Memory B cell (primary cell): ENCODE measurements at regions not wholly inside any gene's neighbourhood (a gene's known extent, or its start where the extent isn't known, plus 50 kb on each side); places are given as distances from the start of the nearest gene placed in this dataset.

Experiments
- ATAC-seq: fragments of 150-1000 bp; cut with Tn5 transposase; 2 replicates; pipeline ENCODE4 v1.10.0; 2021; ENCODE audit warnings: low read depth, mild to moderate bottlenecking, moderate library complexity
- DNase-seq, 2 donors: peaks; one replicate each; pipeline ENCODE4 v3.0.0; 2022; ENCODE audit warnings: low spot score in 2 of 2
- H3K27ac Mint-ChIP-seq: one replicate; pipeline ENCODE4 v1.8.0; 2022; ENCODE audit warnings: mild to moderate bottlenecking, moderate library complexity, mixed read lengths
- H3K27me3 Mint-ChIP-seq: one replicate; pipeline ENCODE4 v1.8.0; 2022; ENCODE audit warnings: mixed read lengths
- H3K36me3 Mint-ChIP-seq: one replicate; pipeline ENCODE4 v1.8.0; 2022; ENCODE audit warnings: mild to moderate bottlenecking, mixed read lengths
- H3K4me1 Mint-ChIP-seq: one replicate; pipeline ENCODE4 v1.8.0; 2022; ENCODE audit warnings: mixed read lengths
- H3K4me3 Mint-ChIP-seq: one replicate; pipeline ENCODE4 v1.8.0; 2022; ENCODE audit warnings: mild to moderate bottlenecking, moderate library complexity, mixed read lengths
- H3K9me3 Mint-ChIP-seq: one replicate; pipeline ENCODE4 v1.8.0; 2022; ENCODE audit warnings: mixed read lengths

DNA sequence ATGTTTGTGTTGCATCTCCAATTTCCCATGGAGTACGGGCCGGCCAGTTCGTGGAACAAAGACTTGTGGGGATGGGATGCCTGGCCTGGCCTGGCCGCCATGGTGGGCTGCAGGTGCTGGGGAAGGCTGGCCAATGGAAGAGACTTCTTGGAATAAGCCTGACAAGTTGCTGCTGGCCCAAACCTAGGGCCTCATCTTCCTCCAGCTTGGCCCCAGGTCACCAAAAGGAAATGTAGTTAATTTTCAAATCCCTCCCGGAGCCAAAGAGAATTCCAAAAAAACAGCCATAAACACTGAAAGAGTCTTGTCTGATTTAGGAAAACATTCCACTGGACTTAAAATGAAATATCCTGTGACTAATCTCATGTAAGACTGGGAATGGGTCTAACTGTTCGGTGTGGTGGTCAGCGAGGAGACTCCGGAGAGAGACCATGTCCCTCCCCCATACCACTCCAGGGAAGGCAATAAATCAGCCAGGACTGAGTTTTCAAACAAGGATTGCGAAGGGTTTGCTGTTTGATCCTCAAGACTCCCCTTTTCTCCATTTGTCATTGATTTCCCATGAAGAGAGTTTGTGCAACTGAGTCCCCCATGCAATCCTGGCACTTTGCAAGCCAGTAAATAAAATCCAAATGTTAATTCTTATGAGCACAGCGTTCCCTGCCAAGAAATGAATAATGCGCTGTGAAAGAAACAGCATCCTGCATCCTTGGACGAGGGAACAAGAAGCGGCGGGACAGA lies 128.7 kb upstream of the HABP2 start:
- Mint-ChIP-seq H3K27me3 (peaks cover 2% of the 10 kb centered on the region), H3K4me3 (no peak overlapping the region), H3K36me3 (no peaks in the 10 kb centered on the region), H3K4me1 (no peaks in the 10 kb centered on the region), H3K9me3 (peaks cover 5% of the 10 kb centered on the region), H3K27ac (no peak overlapping the region)
- DNase-seq (no peak), ATAC-seq (no peak)

GRCh38 chr10:113425008-113425407 lies 127.8 kb upstream of the HABP2 start:
- Mint-ChIP-seq H3K4me3 (no peak overlapping the region), H3K36me3 (no peaks in the 10 kb centered on the region), H3K27ac (no peak overlapping the region), H3K27me3 (peaks cover 2% of the 10 kb centered on the region), H3K4me1 (no peaks in the 10 kb centered on the region), H3K9me3 (peaks cover 7% of the 10 kb centered on the region)
- no peak for ATAC-seq
- DNase-seq = no peak

GRCh38 chr10:113425541-113425951 lies 127.3 kb upstream of the HABP2 start:
- no peak for DNase-seq
- ATAC-seq = no peak
- Mint-ChIP-seq H3K36me3 (no peaks in the 10 kb centered on the region), H3K27ac (no peak overlapping the region), H3K4me3 (no peak overlapping the region), H3K27me3 (peaks cover 2% of the 10 kb centered on the region), H3K4me1 (no peaks in the 10 kb centered on the region), H3K9me3 (peaks cover 3% of the 10 kb centered on the region)

- no peak for DNase-seq
- no peak for ATAC-seq
- no peak overlapping the region for H3K27ac Mint-ChIP-seq
- H3K4me1 Mint-ChIP-seq = no peaks in the 10 kb centered on the region
- no peak overlapping the region for H3K4me3 Mint-ChIP-seq
- H3K9me3 Mint-ChIP-seq = peaks cover 5% of the 10 kb centered on the region
- peaks cover 2% of the 10 kb centered on the region for H3K27me3 Mint-ChIP-seq
- H3K36me3 Mint-ChIP-seq = no peaks in the 10 kb centered on the region
Measured at GRCh38 chr10:113426181-113426877, 126.5 kb upstream of the HABP2 start.

GRCh38 chr10:113427236-113427735 lies 125.6 kb upstream of the HABP2 start:
- no peak overlapping the region for H3K4me3 Mint-ChIP-seq
- H3K27ac Mint-ChIP-seq = no peak overlapping the region
- no peaks in the 10 kb centered on the region for H3K4me1 Mint-ChIP-seq
- no peak for DNase-seq
- H3K36me3 Mint-ChIP-seq = no peaks in the 10 kb centered on the region
- no peaks in the 10 kb centered on the region for H3K27me3 Mint-ChIP-seq
- H3K9me3 Mint-ChIP-seq = peaks cover 5% of the 10 kb centered on the region
- no peak for ATAC-seq

- H3K36me3 Mint-ChIP-seq = no peaks in the 10 kb centered on the region
- DNase-seq = no peak
Measured at GRCh38 chr10:113427811-113428558, 124.9 kb upstream of the HABP2 start.

DNA sequence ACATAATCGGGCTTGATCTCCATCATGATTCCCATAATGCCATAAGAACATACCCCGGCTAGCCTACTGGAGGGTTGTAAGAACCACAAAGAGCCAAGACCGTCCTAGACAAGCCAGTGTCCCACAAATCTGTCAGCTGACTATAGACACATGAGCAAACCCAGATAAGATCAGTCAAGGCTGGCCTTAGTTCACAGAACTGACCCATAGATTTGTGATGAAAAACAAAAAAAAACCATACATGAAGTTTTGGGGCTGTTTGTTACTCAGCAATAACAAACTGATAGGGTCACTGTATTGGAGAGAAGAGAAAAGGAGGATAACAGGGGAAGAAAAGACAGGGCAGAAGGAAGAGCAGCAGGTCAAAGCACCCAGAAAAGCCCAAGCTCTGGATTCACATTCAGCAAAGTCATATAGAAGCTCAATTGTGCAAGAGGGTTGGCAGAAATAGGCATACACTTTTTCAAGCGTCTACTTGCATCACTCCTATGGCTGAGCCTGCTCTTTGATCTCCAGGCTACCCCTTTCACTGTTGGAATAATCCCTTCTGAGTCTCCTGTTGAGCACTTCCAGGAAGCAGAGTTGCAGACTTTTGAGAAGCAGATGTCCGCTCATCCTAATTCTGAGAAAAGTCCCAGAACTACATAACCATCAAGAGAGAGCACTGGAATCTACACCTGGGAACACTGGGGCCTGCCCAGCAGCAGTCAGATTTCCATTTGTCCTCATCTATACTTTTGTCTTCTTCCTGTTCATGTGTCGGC lies 122.0 kb upstream of the HABP2 start:
- H3K27me3 Mint-ChIP-seq = no peaks in the 10 kb centered on the region
- no peak for DNase-seq

More at GRCh38 chr10:113427811-113428558, 124.9 kb upstream of the HABP2 start:
- peaks cover 5% of the 10 kb centered on the region for H3K9me3 Mint-ChIP-seq
- no peaks in the 10 kb centered on the region for H3K4me1 Mint-ChIP-seq
- H3K27me3 Mint-ChIP-seq = no peaks in the 10 kb centered on the region
- no peak overlapping the region for H3K27ac Mint-ChIP-seq
- no peak overlapping the region for H3K4me3 Mint-ChIP-seq
- no peak for ATAC-seq

GRCh38 chr10:113431398-113432160 lies 121.3 kb upstream of the HABP2 start:
- Mint-ChIP-seq H3K27ac (no peak overlapping the region), H3K27me3 (no peaks in the 10 kb centered on the region), H3K4me1 (no peaks in the 10 kb centered on the region), H3K36me3 (no peaks in the 10 kb centered on the region), H3K4me3 (no peak overlapping the region), H3K9me3 (peaks cover 5% of the 10 kb centered on the region)
- DNase-seq (no peak), ATAC-seq (no peak)

More for the DNA sequence above, 122.0 kb upstream of the HABP2 start:
- ATAC-seq = no peak
- Mint-ChIP-seq H3K4me1 (no peaks in the 10 kb centered on the region), H3K27ac (no peak overlapping the region), H3K9me3 (peaks cover 5% of the 10 kb centered on the region), H3K4me3 (no peak overlapping the region), H3K36me3 (no peaks in the 10 kb centered on the region)

DNA sequence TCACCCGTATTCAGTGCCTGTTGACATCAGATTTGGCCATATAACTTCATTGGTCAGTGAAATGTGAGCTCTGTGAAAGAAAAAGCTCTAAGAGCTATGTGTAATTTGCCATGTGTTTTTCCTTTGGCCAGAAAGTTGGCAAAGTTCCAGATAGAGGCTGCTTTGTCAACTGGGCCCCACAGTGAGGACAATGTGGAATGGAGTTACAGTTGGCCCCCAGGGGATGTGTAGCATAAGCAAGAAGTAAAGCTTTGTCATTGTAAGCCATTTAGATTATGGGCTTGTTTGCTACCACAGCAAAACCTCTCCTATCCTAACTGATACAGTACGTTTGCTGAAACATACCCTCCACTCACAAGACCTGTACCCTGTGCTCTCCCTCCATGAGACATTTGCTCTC lies 119.1 kb upstream of the HABP2 start:
- DNase-seq (no peak), ATAC-seq (no peak)
- Mint-ChIP-seq H3K9me3 (peaks cover 5% of the 10 kb centered on the region), H3K4me1 (no peaks in the 10 kb centered on the region), H3K27me3 (no peaks in the 10 kb centered on the region), H3K4me3 (no peak overlapping the region), H3K27ac (no peak overlapping the region), H3K36me3 (no peaks in the 10 kb centered on the region)

DNA sequence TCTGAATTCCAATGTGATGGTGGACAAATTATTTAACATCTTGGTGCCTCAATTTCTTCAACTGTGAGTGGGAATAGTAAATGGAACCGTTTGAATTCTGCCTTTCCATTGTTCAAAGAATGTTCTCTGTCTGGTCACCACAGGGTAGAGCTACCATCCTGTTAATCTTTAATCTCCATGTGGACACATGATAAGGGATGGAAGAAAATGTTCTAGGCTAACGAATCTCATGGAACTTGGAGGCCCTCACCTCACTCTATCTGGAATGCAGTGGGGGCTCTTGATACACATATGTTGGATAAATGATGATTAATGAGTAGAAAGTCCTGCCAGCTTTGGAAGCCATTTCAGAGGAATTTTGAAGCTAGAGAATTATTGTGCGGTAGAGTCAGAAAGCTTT lies 118.5 kb upstream of the HABP2 start:
- no peak for DNase-seq
- peaks cover 5% of the 10 kb centered on the region for H3K9me3 Mint-ChIP-seq
- no peaks in the 10 kb centered on the region for H3K27me3 Mint-ChIP-seq

DNA sequence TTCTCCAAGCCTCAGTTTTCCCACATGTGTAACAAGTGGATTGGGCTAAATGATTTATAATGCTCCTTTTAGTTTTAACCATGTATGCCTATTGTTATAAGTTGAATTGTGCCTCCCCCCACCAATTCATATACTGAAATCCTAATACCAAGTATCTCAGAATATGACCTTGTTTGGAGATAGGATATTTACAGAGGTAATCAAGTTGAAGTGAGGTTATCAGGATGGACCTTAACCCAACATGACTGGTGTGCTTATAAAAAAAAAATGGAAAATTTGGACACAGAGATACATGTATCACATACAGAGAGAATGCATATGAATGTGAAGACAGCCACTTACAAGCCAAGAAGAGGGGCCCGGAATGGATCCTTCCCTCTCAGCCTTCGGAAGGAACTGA lies 117.9 kb upstream of the HABP2 start:
- DNase-seq (no peak), ATAC-seq (no peak)
- peaks cover 1% of the 10 kb centered on the region for H3K9me3 Mint-ChIP-seq
- no peak overlapping the region for H3K4me3 Mint-ChIP-seq
- no peaks in the 10 kb centered on the region for H3K4me1 Mint-ChIP-seq
- no peaks in the 10 kb centered on the region for H3K36me3 Mint-ChIP-seq
- no peaks in the 10 kb centered on the region for H3K27me3 Mint-ChIP-seq
- no peak overlapping the region for H3K27ac Mint-ChIP-seq

More for the DNA sequence above, 118.5 kb upstream of the HABP2 start:
- H3K36me3 Mint-ChIP-seq = no peaks in the 10 kb centered on the region
- no peak overlapping the region for H3K4me3 Mint-ChIP-seq
- no peak overlapping the region for H3K27ac Mint-ChIP-seq
- no peaks in the 10 kb centered on the region for H3K4me1 Mint-ChIP-seq
- no peak for ATAC-seq

DNA sequence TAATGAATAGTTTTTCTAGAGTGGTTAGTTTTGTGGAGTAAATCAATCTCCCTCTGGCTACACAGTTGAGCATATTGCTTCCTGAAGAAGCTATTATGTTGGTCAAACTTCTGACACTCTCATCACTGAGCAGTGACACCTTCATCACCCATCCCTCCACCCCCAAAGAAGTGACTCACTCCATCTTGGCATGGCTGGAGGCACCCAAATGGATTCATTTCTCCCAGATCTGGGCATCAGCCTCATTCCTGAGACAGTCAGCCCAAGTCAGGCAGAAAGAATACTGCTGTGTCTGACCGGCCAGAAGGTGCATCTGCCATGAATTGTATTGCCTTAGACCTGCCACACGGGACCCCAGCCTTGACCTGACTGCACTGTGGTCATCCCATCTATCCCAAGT lies 117.0 kb upstream of the HABP2 start:
- ATAC-seq = no peak
- Mint-ChIP-seq H3K4me1 (no peaks in the 10 kb centered on the region), H3K4me3 (no peak overlapping the region), H3K9me3 (no peaks in the 10 kb centered on the region), H3K27me3 (no peaks in the 10 kb centered on the region), H3K36me3 (no peaks in the 10 kb centered on the region), H3K27ac (no peak overlapping the region)
- DNase-seq = no peak

- no peak for DNase-seq
- H3K9me3 Mint-ChIP-seq = no peaks in the 10 kb centered on the region
- H3K27me3 Mint-ChIP-seq = no peaks in the 10 kb centered on the region
- no peak overlapping the region for H3K27ac Mint-ChIP-seq
- no peaks in the 10 kb centered on the region for H3K36me3 Mint-ChIP-seq
- H3K4me1 Mint-ChIP-seq = no peaks in the 10 kb centered on the region
- ATAC-seq = no peak
- H3K4me3 Mint-ChIP-seq = no peak overlapping the region
Measured at GRCh38 chr10:113436851-113437250, 116.0 kb upstream of the HABP2 start.
